ENCODE measurements at regions not wholly inside any gene's neighbourhood (a gene's known extent, or its start where the extent isn't known, plus 50 kb on each side); places are given as distances from the start of the nearest gene placed in this dataset.

- no peak for TF ChIP-seq EZH2phosphoT487 (IDR thresholded peaks at IDR 0.05; ENCODE audit: borderline replicate concordance, low read depth, low read length)
- TF ChIP-seq CTCF (conservative IDR thresholded peaks at IDR 0.05; ENCODE audit: low read length): no peak
- H3K36me3 ChIP-seq (ENCODE audit: insufficient read depth, low read length): no peaks in the 10 kb centered on the region
- no peaks in the 10 kb centered on the region for H4K20me1 ChIP-seq (ENCODE audit: insufficient read depth, low read length)
- no peaks in the 10 kb centered on the region for H3K9me2 ChIP-seq (ENCODE audit: insufficient read depth, low read length)
- no peaks in the 10 kb centered on the region for H3K4me1 ChIP-seq (ENCODE audit: insufficient read depth, low read length, poor library complexity, severe bottlenecking)
- H3K9me3 ChIP-seq (ENCODE audit: low read length): no peaks in the 10 kb centered on the region
- POLR2A ChIA-PET: interaction anchor here (0.8 kb wide), 1 partner anchor 17 kb away, joined by 5 read pairs; no protein-coding TSS in a partner anchor
- H3K27ac ChIP-seq (ENCODE audit: low read depth, low read length, poor library complexity, severe bottlenecking): no peak overlapping the region
- CTCF ChIA-PET (ENCODE audit: unreplicated experiment): interaction anchor here (0.6 kb wide), 1 partner anchor 60 kb away, joined by 3 read pairs; no protein-coding TSS in a partner anchor
- intact Hi-C loops (cut with micrococcal nuclease; ENCODE audit: unreplicated experiment): no loop called here
- no peaks in the 10 kb centered on the region for H3K79me2 ChIP-seq (ENCODE audit: insufficient read depth, low read depth, low read length)
- no peak overlapping the region for H3K4me2 ChIP-seq (ENCODE audit: low read length)
- BruUV-seq (replicated peaks): no TSS peak
- H2AFZ ChIP-seq (ENCODE audit: low read length): no peak overlapping the region
- no peak for DNase-seq (ENCODE audit: low spot score)
- no peak overlapping the region for H3K4me3 ChIP-seq (ENCODE audit: low read depth, low read length, poor library complexity, severe bottlenecking)
Measured at GRCh38 chr2:200242570-200242969, 63.9 kb upstream of the SPATS2L start.

GRCh38 chr2:200243441-200243840 is 63.1 kb upstream of the SPATS2L start:
- Histone ChIP-seq H3K4me3 (ENCODE audit: low read depth, low read length, poor library complexity, severe bottlenecking) (no peak overlapping the region), H3K9me3 (ENCODE audit: low read length) (no peaks in the 10 kb centered on the region), H2AFZ (ENCODE audit: low read length) (no peak overlapping the region), H3K4me2 (ENCODE audit: low read length) (no peak overlapping the region), H4K20me1 (ENCODE audit: insufficient read depth, low read length) (no peaks in the 10 kb centered on the region), H3K27ac (ENCODE audit: low read depth, low read length, poor library complexity, severe bottlenecking) (no peak overlapping the region), H3K9me2 (ENCODE audit: insufficient read depth, low read length) (no peaks in the 10 kb centered on the region), H3K4me1 (ENCODE audit: insufficient read depth, low read length, poor library complexity, severe bottlenecking) (no peaks in the 10 kb centered on the region), H3K36me3 (ENCODE audit: insufficient read depth, low read length) (no peaks in the 10 kb centered on the region), H3K79me2 (ENCODE audit: insufficient read depth, low read depth, low read length) (no peaks in the 10 kb centered on the region)
- BruUV-seq (replicated peaks): no TSS peak
- TF ChIP-seq CTCF (conservative IDR thresholded peaks at IDR 0.05; ENCODE audit: low read length) (no peak), EZH2phosphoT487 (IDR thresholded peaks at IDR 0.05; ENCODE audit: borderline replicate concordance, low read depth, low read length) (no peak)
- DNase-seq (ENCODE audit: low spot score): no peak
- ChIA-PET POLR2A (interaction anchor here (0.5 to 0.7 kb wide), 3 partner anchors 8 to 1828 kb away, joined by 3 read pairs; no protein-coding TSS in a partner anchor), CTCF (ENCODE audit: unreplicated experiment) (no interaction called here)
- intact Hi-C loops (cut with micrococcal nuclease; ENCODE audit: unreplicated experiment): no loop called here

GRCh38 chr2:200244111-200244510 is 62.4 kb upstream of the SPATS2L start:
- no peak overlapping the region for H3K4me2 ChIP-seq (ENCODE audit: low read length)
- intact Hi-C loops (cut with micrococcal nuclease; ENCODE audit: unreplicated experiment): no loop called here
- no peaks in the 10 kb centered on the region for H3K79me2 ChIP-seq (ENCODE audit: insufficient read depth, low read depth, low read length)
- no peak overlapping the region for H2AFZ ChIP-seq (ENCODE audit: low read length)
- no peak overlapping the region for H3K27ac ChIP-seq (ENCODE audit: low read depth, low read length, poor library complexity, severe bottlenecking)
- H3K4me1 ChIP-seq (ENCODE audit: insufficient read depth, low read length, poor library complexity, severe bottlenecking): no peaks in the 10 kb centered on the region
- BruUV-seq (replicated peaks): no TSS peak
- H3K9me2 ChIP-seq (ENCODE audit: insufficient read depth, low read length): no peaks in the 10 kb centered on the region
- H3K36me3 ChIP-seq (ENCODE audit: insufficient read depth, low read length): no peaks in the 10 kb centered on the region
- no peaks in the 10 kb centered on the region for H4K20me1 ChIP-seq (ENCODE audit: insufficient read depth, low read length)
- POLR2A ChIA-PET: interaction anchor here (0.7 kb wide), 1 partner anchor 10 kb away, joined by 3 read pairs; no protein-coding TSS in a partner anchor
- CTCF ChIA-PET (ENCODE audit: unreplicated experiment): no interaction called here
- no peak for TF ChIP-seq EZH2phosphoT487 (IDR thresholded peaks at IDR 0.05; ENCODE audit: borderline replicate concordance, low read depth, low read length)
- no peak for TF ChIP-seq CTCF (conservative IDR thresholded peaks at IDR 0.05; ENCODE audit: low read length)
- no peak overlapping the region for H3K4me3 ChIP-seq (ENCODE audit: low read depth, low read length, poor library complexity, severe bottlenecking)
- H3K9me3 ChIP-seq (ENCODE audit: low read length): no peaks in the 10 kb centered on the region
- DNase-seq (ENCODE audit: low spot score): no peak

All from OCI-LY7 (cell line).